ENCODE measurements at regions not wholly inside any gene's neighbourhood (a gene's known extent, or its start where the extent isn't known, plus 50 kb on each side); places are given as distances from the start of the nearest gene placed in this dataset.

DNA sequence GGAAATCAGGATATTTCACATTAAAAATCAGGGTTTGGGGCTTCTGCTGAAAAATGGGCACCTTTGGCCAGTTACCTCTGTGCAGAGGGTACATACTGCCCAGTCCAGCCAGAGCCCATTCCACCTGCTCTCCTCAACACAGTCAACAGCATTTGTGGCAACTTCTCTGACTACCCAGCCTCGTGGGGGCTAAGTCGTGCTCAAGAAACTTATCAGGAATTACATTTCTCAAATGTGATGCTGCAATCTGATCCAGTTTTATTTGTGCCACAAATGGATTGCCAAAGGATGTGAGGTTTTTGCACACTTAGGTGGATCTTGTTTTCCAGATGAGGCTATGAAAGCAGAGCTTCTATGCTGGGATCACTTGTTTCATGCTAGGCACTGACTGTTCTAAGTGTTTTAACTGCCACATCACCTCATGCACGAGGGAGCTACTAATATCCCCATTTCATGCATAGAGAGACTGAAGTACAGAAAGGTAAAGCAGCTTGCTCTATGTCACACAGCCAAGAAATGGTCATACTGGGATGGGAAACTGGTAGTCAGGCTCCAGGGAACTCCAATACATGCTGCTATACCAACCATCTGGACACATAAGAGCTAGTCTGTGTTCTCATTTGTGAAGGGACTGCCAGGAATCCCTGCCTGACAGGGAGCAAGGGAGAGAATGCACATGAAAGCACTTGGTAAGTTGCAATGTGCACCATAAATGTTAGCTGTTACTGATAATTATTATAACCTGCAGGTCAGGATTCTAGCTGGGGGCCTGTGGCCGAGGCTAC lies 89.0 kb upstream of the HK2 start:
- TF ChIP-seq, protein P1, sequence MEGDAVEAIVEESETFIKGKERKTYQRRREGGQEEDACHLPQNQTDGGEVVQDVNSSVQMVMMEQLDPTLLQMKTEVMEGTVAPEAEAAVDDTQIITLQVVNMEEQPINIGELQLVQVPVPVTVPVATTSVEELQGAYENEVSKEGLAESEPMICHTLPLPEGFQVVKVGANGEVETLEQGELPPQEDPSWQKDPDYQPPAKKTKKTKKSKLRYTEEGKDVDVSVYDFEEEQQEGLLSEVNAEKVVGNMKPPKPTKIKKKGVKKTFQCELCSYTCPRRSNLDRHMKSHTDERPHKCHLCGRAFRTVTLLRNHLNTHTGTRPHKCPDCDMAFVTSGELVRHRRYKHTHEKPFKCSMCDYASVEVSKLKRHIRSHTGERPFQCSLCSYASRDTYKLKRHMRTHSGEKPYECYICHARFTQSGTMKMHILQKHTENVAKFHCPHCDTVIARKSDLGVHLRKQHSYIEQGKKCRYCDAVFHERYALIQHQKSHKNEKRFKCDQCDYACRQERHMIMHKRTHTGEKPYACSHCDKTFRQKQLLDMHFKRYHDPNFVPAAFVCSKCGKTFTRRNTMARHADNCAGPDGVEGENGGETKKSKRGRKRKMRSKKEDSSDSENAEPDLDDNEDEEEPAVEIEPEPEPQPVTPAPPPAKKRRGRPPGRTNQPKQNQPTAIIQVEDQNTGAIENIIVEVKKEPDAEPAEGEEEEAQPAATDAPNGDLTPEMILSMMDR (IDR thresholded peaks at IDR 0.05) = no peak
- no peak for TF ChIP-seq POLR2AphosphoS5 (IDR thresholded peaks at IDR 0.05; ENCODE audit: low read depth, low read length)
